T-helper 1 cell treated with Interleukin-12 subunit alpha and Interleukin-12 subunit beta and Interleukin-4 antibody, amounts not matched to agents 30 μg/mL and 1 μg/mL, for 36 hours (primary cell): ENCODE measurements at regions not wholly inside any gene's neighbourhood (a gene's known extent, or its start where the extent isn't known, plus 50 kb on each side); places are given as distances from the start of the nearest gene placed in this dataset.

Source experiments
- H3K27ac Mint-ChIP-seq: one replicate; pipeline ENCODE4 v1.8.0; 2021; ENCODE audit warnings: mild to moderate bottlenecking, mixed read lengths
- H3K27me3 Mint-ChIP-seq: one replicate; pipeline ENCODE4 v1.8.0; 2021; ENCODE audit warnings: low read depth, mixed read lengths
- H3K36me3 Mint-ChIP-seq: one replicate; pipeline ENCODE4 v1.8.0; 2021; ENCODE audit warnings: low read depth, mixed read lengths
- H3K4me1 Mint-ChIP-seq: one replicate; pipeline ENCODE4 v1.8.0; 2021; ENCODE audit warnings: low read depth, mixed read lengths
- H3K4me3 Mint-ChIP-seq: one replicate; pipeline ENCODE4 v1.8.0; 2021; ENCODE audit warnings: mild to moderate bottlenecking, moderate library complexity, mixed read lengths
- H3K9me3 Mint-ChIP-seq: one replicate; pipeline ENCODE4 v1.8.0; 2021; ENCODE audit warnings: mixed read lengths

- no peaks in the 10 kb centered on the region for H3K27me3 Mint-ChIP-seq
- H3K4me1 Mint-ChIP-seq, result no peaks in the 10 kb centered on the region
- H3K9me3 Mint-ChIP-seq, result no peaks in the 10 kb centered on the region
- H3K27ac Mint-ChIP-seq, result no peak overlapping the region
- H3K36me3 Mint-ChIP-seq, result no peaks in the 10 kb centered on the region
- no peak overlapping the region for H3K4me3 Mint-ChIP-seq
Measured at GRCh38 chr18:78731016-78731397, 248.6 kb upstream of the SALL3 start.

GRCh38 chr18:78731398-78732032 lies 248.1 kb upstream of the SALL3 start:
- no peak overlapping the region for H3K27ac Mint-ChIP-seq
- H3K4me1 Mint-ChIP-seq, result no peaks in the 10 kb centered on the region
- H3K36me3 Mint-ChIP-seq, result no peaks in the 10 kb centered on the region
- H3K9me3 Mint-ChIP-seq, result no peaks in the 10 kb centered on the region
- no peaks in the 10 kb centered on the region for H3K27me3 Mint-ChIP-seq
- no peak overlapping the region for H3K4me3 Mint-ChIP-seq

- H3K27me3 Mint-ChIP-seq, result no peaks in the 10 kb centered on the region
- no peaks in the 10 kb centered on the region for H3K36me3 Mint-ChIP-seq
- H3K4me1 Mint-ChIP-seq, result no peaks in the 10 kb centered on the region
- H3K9me3 Mint-ChIP-seq, result no peaks in the 10 kb centered on the region
- H3K4me3 Mint-ChIP-seq, result no peak overlapping the region
- no peak overlapping the region for H3K27ac Mint-ChIP-seq
Measured at GRCh38 chr18:78732273-78733210, 247.1 kb upstream of the SALL3 start.

- Mint-ChIP-seq H3K36me3 (no peaks in the 10 kb centered on the region), H3K27me3 (no peaks in the 10 kb centered on the region), H3K4me3 (no peak overlapping the region), H3K4me1 (no peaks in the 10 kb centered on the region), H3K27ac (no peak overlapping the region), H3K9me3 (peaks cover 3% of the 10 kb centered on the region)
Measured at GRCh38 chr18:78733762-78734613, 245.6 kb upstream of the SALL3 start.

- Mint-ChIP-seq H3K27me3 (no peaks in the 10 kb centered on the region), H3K36me3 (no peaks in the 10 kb centered on the region), H3K27ac (no peak overlapping the region), H3K4me1 (no peaks in the 10 kb centered on the region), H3K4me3 (no peak overlapping the region), H3K9me3 (peaks cover 4% of the 10 kb centered on the region)
Measured at GRCh38 chr18:78734614-78734945, 245.0 kb upstream of the SALL3 start.

GRCh38 chr18:78735131-78736014 lies 244.2 kb upstream of the SALL3 start:
- no peaks in the 10 kb centered on the region for H3K36me3 Mint-ChIP-seq
- no peak overlapping the region for H3K27ac Mint-ChIP-seq
- H3K4me3 Mint-ChIP-seq, result no peak overlapping the region
- no peaks in the 10 kb centered on the region for H3K27me3 Mint-ChIP-seq
- H3K9me3 Mint-ChIP-seq, result peaks cover 4% of the 10 kb centered on the region
- no peaks in the 10 kb centered on the region for H3K4me1 Mint-ChIP-seq

- no peak overlapping the region for H3K27ac Mint-ChIP-seq
- no peaks in the 10 kb centered on the region for H3K27me3 Mint-ChIP-seq
- no peaks in the 10 kb centered on the region for H3K36me3 Mint-ChIP-seq
- H3K4me1 Mint-ChIP-seq, result no peaks in the 10 kb centered on the region
- H3K9me3 Mint-ChIP-seq, result peaks cover 4% of the 10 kb centered on the region
- no peak overlapping the region for H3K4me3 Mint-ChIP-seq
Measured at GRCh38 chr18:78736015-78736690, 243.5 kb upstream of the SALL3 start.

GRCh38 chr18:78737006-78737915 lies 242.4 kb upstream of the SALL3 start:
- Mint-ChIP-seq H3K36me3 (no peaks in the 10 kb centered on the region), H3K9me3 (peaks cover 4% of the 10 kb centered on the region), H3K27ac (no peak overlapping the region), H3K4me1 (no peaks in the 10 kb centered on the region), H3K4me3 (no peak overlapping the region), H3K27me3 (no peaks in the 10 kb centered on the region)

GRCh38 chr18:78738076-78738690 lies 241.4 kb upstream of the SALL3 start:
- Mint-ChIP-seq H3K9me3 (peaks cover 4% of the 10 kb centered on the region), H3K27ac (no peak overlapping the region), H3K27me3 (no peaks in the 10 kb centered on the region), H3K4me3 (no peak overlapping the region), H3K4me1 (no peaks in the 10 kb centered on the region), H3K36me3 (no peaks in the 10 kb centered on the region)

- Mint-ChIP-seq H3K27ac (no peak overlapping the region), H3K36me3 (no peaks in the 10 kb centered on the region), H3K27me3 (no peaks in the 10 kb centered on the region), H3K4me1 (no peaks in the 10 kb centered on the region), H3K4me3 (no peak overlapping the region), H3K9me3 (peaks cover 4% of the 10 kb centered on the region)
Measured at GRCh38 chr18:78739115-78739514, 240.5 kb upstream of the SALL3 start.

- Mint-ChIP-seq H3K4me1 (no peaks in the 10 kb centered on the region), H3K4me3 (no peak overlapping the region), H3K9me3 (peaks cover 4% of the 10 kb centered on the region), H3K36me3 (no peaks in the 10 kb centered on the region), H3K27ac (no peak overlapping the region), H3K27me3 (no peaks in the 10 kb centered on the region)
Measured at GRCh38 chr18:78739882-78740677, 239.5 kb upstream of the SALL3 start.

- no peak overlapping the region for H3K27ac Mint-ChIP-seq
- no peaks in the 10 kb centered on the region for H3K4me1 Mint-ChIP-seq
- H3K27me3 Mint-ChIP-seq, result no peaks in the 10 kb centered on the region
- no peaks in the 10 kb centered on the region for H3K36me3 Mint-ChIP-seq
- no peak overlapping the region for H3K4me3 Mint-ChIP-seq
- peaks cover 4% of the 10 kb centered on the region for H3K9me3 Mint-ChIP-seq
Measured at GRCh38 chr18:78740876-78741275, 238.7 kb upstream of the SALL3 start.
